GM19397 (cell line): ENCODE measurements at regions not wholly inside any gene's neighbourhood (a gene's known extent, or its start where the extent isn't known, plus 50 kb on each side); places are given as distances from the start of the nearest gene placed in this dataset.
"Not testable (repeated sequence)": the region's sequence is repeated elsewhere in the genome, so short reads cannot be mapped to it uniquely, and the experiment has no call there.

ENCODE experiments used
- ATAC-seq: cut with Tn5 transposase; IDR thresholded peaks from one replicate; pipeline ENCODE4 v1.9.1; 2021; ENCODE audit warnings: mild to moderate bottlenecking, moderate library complexity; ENCODE audit not compliant: unreplicated experiment

DNA sequence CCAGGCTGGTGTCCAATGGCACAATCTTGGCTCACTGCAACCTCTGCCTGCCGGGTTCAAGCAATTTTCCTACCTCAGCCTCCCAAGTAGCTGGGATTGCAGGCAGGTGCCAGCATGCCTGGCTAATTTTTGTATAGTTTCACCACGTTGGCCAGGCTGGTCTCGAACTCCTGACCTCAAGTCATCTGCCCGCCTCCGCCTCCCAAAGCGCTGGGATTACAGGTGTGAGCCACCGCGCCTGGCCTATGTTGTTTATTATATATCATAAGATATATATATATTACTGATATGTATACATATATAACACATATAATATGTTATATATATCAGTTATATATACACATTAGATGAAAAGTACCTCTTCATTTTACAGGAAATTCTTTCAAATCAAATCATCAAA is 914.7 kb downstream of the FOXD4L5 start:
- not testable (repeated sequence) for ATAC-seq

DNA sequence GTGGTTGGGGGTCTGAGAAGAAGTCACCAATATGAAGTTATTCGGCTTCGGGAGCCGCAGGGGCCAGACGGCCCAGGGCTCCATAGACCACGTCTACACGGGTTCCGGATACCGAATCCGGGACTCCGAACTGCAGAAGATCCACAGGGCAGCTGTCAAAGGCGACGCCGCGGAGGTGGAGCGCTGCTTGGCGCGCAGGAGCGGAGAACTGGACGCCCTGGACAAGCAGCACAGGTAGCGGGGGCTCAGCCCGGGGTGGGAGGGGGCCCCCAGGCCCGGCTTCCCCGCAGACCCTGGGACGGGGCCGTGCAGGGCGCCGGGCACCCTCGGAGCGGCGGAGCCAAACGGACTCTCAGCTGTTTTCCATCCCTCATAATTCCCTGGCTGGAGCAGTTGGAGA is 915.4 kb downstream of the FOXD4L5 start:
- not testable (repeated sequence) for ATAC-seq

DNA sequence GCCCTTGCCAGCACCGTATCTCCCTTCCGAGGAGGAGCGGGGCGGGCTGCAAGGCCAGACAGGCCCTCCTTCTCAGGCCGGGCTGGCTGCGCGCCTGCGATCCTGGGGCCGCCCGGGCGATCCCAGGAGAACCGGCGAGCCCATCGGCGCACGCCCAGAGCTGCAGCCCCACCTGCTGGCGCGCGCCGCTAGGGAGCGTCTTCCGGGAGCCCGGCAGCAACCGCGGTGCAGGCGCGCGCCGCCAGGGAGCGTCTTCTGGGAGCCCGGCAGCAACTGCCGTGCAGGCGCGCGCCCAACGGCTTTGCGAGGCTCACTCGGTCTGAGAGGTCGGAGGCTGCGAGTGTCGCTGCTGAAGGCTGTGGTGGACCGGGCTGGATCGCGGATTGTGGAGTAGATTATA is 915.9 kb downstream of the FOXD4L5 start:
- peak; percentile 100 for ATAC-seq

DNA sequence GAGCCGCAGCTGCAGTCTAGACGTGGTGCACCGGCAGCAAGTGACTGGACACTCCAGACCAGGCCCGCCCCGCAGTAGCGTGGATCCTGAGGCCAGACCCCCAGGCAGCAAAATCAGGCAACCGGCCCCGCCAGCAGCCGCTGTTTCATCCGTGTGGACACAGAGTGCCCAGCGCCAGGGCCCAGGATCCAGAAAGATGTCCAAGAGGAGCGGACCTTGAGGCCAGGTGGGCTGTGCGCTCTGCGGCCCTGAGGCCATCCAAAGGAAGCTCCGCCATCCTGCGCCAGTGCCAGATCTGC is 916.4 kb downstream of the FOXD4L5 start:
- not testable (repeated sequence) for ATAC-seq

- ATAC-seq = not testable (repeated sequence)
Measured at GRCh38 chr9:64367826-64368643, 917.0 kb downstream of the FOXD4L5 start.
